PFSK-1 (cell line): ENCODE measurements at regions not wholly inside any gene's neighbourhood (a gene's known extent, or its start where the extent isn't known, plus 50 kb on each side); places are given as distances from the start of the nearest gene placed in this dataset.

ENCODE experiments used
- FOXP2 ChIP-seq: optimal IDR thresholded peaks from 2 replicates; pipeline ENCODE3; 2011; ENCODE audit warnings: borderline replicate concordance, control low read depth, inconsistent platforms; ENCODE audit not compliant: insufficient read depth; ENCODE audit errors: extremely low read length, extremely low read depth
- POLR2AphosphoS5 ChIP-seq: IDR thresholded peaks from 2 replicates; pipeline ENCODE4 v1.6.1; 2012; ENCODE audit warnings: low read depth, mild to moderate bottlenecking, control low read depth, low read length, moderate library complexity
- SIN3A ChIP-seq: IDR thresholded peaks from 2 replicates; pipeline ENCODE4 v1.6.1; 2012; ENCODE audit warnings: mild to moderate bottlenecking, low read length, moderate library complexity, borderline replicate concordance; ENCODE audit not compliant: insufficient read depth
- TAF1 ChIP-seq: IDR thresholded peaks from 2 replicates; pipeline ENCODE4 v1.6.1; 2012; ENCODE audit warnings: low read length, control low read depth, borderline replicate concordance; ENCODE audit not compliant: insufficient read depth
- TF ChIP-seq, protein P1 (sequence below), 2 experiments: IDR thresholded peaks; 2 replicates each; pipeline versions ENCODE4 v1.6.1 to v1.8.0; 2011 to 2012; ENCODE audit warnings: low read depth in 2 of 2, low read length in 2 of 2, control low read depth in 1 of 2, inconsistent platforms in 1 of 2, mild to moderate bottlenecking in 1 of 2, moderate library complexity in 1 of 2; ENCODE audit not compliant: insufficient read depth in 1 of 2

- TF ChIP-seq POLR2AphosphoS5 (no peak), FOXP2 (no peak), SIN3A (peak; percentile 24; the same call in 1 of the 2 replicates), TAF1 (peak; percentile 29; the same call in 1 of the 2 replicates)
- TF ChIP-seq, protein P1, sequence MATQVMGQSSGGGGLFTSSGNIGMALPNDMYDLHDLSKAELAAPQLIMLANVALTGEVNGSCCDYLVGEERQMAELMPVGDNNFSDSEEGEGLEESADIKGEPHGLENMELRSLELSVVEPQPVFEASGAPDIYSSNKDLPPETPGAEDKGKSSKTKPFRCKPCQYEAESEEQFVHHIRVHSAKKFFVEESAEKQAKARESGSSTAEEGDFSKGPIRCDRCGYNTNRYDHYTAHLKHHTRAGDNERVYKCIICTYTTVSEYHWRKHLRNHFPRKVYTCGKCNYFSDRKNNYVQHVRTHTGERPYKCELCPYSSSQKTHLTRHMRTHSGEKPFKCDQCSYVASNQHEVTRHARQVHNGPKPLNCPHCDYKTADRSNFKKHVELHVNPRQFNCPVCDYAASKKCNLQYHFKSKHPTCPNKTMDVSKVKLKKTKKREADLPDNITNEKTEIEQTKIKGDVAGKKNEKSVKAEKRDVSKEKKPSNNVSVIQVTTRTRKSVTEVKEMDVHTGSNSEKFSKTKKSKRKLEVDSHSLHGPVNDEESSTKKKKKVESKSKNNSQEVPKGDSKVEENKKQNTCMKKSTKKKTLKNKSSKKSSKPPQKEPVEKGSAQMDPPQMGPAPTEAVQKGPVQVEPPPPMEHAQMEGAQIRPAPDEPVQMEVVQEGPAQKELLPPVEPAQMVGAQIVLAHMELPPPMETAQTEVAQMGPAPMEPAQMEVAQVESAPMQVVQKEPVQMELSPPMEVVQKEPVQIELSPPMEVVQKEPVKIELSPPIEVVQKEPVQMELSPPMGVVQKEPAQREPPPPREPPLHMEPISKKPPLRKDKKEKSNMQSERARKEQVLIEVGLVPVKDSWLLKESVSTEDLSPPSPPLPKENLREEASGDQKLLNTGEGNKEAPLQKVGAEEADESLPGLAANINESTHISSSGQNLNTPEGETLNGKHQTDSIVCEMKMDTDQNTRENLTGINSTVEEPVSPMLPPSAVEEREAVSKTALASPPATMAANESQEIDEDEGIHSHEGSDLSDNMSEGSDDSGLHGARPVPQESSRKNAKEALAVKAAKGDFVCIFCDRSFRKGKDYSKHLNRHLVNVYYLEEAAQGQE (IDR thresholded peaks at IDR 0.05; ENCODE audit: insufficient read depth in 1 of 2, low read depth in 2 of 2, low read length in 2 of 2): 0 out of 4 replicates have a peak, but pooled peaks of 1 of the 2 experiments have one; percentile 14
These were observed 76.9 kb downstream of the FAM50B start for GRCh38 chr6:3926150-3926482.

GRCh38 chr6:3928111-3928510, 78.9 kb downstream of the FAM50B start:
- TF ChIP-seq TAF1: no peak

DNA sequence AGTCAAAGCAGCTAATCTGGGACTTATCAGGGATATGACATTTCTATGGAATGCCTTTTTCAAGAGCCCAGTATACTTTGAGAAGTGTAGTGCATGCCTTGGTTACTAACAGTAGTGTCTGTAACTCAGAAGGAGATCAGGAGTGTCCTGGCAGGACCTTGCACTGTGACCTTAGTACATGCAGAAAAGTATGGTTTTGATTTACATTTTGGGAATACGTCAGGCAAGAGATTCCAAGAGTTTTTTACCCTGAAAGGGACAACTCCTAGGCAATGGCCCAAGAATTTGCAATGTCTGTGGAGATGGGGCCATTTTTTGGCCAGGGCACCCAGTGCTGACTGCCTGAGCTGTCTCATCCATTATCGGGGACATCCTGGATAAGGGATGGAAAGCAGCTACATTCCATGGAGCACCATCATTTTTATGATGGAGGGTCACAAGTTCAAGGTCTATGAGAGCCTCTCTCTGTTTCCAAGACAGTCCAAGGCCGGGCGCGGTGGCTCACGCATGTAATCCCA, 80.2 kb downstream of the FAM50B start:
- TF ChIP-seq, protein P1 (IDR thresholded peaks at IDR 0.05; ENCODE audit: insufficient read depth in 1 of 2, low read depth in 2 of 2, low read length in 2 of 2): no peak
- TF ChIP-seq FOXP2: no peak
- TF ChIP-seq TAF1: no peak
- no peak for TF ChIP-seq POLR2AphosphoS5
- no peak for TF ChIP-seq SIN3A

DNA sequence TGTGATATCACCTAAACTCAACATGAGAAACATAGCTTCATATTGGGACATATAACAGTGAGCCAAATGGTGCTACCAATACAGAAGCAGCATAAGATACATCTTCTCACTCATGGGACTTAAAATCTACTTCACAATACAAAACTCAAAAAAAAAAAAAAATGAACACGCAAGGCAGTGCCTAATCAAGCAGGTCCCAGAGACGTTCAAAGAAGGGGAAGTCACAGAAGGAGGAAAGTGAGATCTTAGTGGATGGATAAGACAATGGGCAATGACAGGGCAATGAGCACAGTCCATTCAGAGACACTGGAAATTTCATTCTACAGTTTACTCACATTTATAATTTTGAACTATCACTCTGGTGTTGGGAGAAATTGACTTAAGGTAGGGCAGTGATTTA, 88.3 kb downstream of the FAM50B start:
- TF ChIP-seq FOXP2 (no peak), POLR2AphosphoS5 (no peak), TAF1 (no peak), SIN3A (no peak)
- TF ChIP-seq, protein P1 (IDR thresholded peaks at IDR 0.05; ENCODE audit: insufficient read depth in 1 of 2, low read depth in 2 of 2, low read length in 2 of 2): no peak

DNA sequence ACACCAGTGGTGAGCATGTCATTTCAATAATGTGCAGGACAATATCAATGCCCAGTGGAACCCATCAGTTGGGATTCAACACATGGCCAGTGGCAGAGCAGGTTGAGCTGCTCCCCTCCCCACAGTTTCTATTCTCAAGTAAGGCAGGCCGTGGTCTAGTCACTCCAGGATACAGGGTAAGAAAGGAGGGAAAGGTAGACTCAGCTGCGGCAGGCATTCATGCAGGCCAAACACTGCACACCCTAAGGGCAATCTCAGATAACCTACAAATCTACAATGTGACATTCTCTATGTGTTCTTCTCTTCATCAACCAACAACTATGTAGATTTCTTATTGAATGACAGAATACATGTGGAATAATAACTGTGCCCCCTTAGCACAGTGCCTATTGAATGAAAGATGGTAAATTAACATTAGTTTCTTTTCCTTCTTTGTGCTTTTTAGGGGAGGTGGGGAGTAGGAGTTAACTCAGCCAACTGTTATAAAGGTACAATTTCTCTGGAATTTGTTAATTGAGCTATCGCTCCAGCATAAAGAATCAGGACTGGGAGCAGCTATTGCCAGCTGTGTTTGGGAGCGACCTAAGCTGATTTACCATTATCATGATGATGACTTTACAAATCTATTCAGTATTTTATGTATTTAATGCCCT, 89.7 kb downstream of the FAM50B start:
- TF ChIP-seq, protein P1 (IDR thresholded peaks at IDR 0.05; ENCODE audit: insufficient read depth in 1 of 2, low read depth in 2 of 2, low read length in 2 of 2): no peak
- TF ChIP-seq POLR2AphosphoS5 (no peak), SIN3A (no peak), TAF1 (no peak), FOXP2 (no peak)
